Vagina (tissue), 2 donors: ENCODE measurements at regions not wholly inside any gene's neighbourhood (a gene's known extent, or its start where the extent isn't known, plus 50 kb on each side); places are given as distances from the start of the nearest gene placed in this dataset.
"Not testable (repeated sequence)": the region's sequence is repeated elsewhere in the genome, so short reads cannot be mapped to it uniquely, and the experiment has no call there.

Source experiments
- POLR2AphosphoS5 ChIP-seq, 2 donors: sonication (generic); formaldehyde crosslinking; IDR thresholded peaks; one replicate each; pipeline ENCODE4 v1.9.0; 2017; ENCODE audit warnings: antibody characterized with exemption in 2 of 2, mild to moderate bottlenecking in 2 of 2, low read depth in 1 of 2; ENCODE audit not compliant: insufficient read depth in 1 of 2
- TF ChIP-seq, protein P1 (sequence below), 3 experiments: fragments of 450-650 bp in 2 of 3; fragments of 200-600 bp in 1 of 3; sonication (generic) in 1 of 3; IDR thresholded peaks; one replicate each; pipeline ENCODE4 v1.5.1; 2017 to 2019; ENCODE audit warnings: antibody characterized with exemption in 3 of 3, mild to moderate bottlenecking in 2 of 3, moderate library complexity in 2 of 3

- not testable (repeated sequence) for TF ChIP-seq POLR2AphosphoS5 (IDR thresholded peaks at IDR 0.05; ENCODE audit: insufficient read depth in 1 of 2, low read depth in 1 of 2)
- TF ChIP-seq, protein P1, sequence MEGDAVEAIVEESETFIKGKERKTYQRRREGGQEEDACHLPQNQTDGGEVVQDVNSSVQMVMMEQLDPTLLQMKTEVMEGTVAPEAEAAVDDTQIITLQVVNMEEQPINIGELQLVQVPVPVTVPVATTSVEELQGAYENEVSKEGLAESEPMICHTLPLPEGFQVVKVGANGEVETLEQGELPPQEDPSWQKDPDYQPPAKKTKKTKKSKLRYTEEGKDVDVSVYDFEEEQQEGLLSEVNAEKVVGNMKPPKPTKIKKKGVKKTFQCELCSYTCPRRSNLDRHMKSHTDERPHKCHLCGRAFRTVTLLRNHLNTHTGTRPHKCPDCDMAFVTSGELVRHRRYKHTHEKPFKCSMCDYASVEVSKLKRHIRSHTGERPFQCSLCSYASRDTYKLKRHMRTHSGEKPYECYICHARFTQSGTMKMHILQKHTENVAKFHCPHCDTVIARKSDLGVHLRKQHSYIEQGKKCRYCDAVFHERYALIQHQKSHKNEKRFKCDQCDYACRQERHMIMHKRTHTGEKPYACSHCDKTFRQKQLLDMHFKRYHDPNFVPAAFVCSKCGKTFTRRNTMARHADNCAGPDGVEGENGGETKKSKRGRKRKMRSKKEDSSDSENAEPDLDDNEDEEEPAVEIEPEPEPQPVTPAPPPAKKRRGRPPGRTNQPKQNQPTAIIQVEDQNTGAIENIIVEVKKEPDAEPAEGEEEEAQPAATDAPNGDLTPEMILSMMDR (IDR thresholded peaks at IDR 0.05) = not testable (repeated sequence)
These were observed 1743.4 kb upstream of the CELF4 start for GRCh38 chr18:39308931-39309521.
